ENCODE measurements at regions not wholly inside any gene's neighbourhood (a gene's known extent, or its start where the extent isn't known, plus 50 kb on each side); places are given as distances from the start of the nearest gene placed in this dataset.

GRCh38 chr7:24462117-24462516 lies 111.1 kb upstream of the PALS2 start:
- DNase-seq (ENCODE audit: missing footprints) (no peak), ATAC-seq (no peak)
- intact Hi-C loops (cut with DNase I), result no loop called here

DNA sequence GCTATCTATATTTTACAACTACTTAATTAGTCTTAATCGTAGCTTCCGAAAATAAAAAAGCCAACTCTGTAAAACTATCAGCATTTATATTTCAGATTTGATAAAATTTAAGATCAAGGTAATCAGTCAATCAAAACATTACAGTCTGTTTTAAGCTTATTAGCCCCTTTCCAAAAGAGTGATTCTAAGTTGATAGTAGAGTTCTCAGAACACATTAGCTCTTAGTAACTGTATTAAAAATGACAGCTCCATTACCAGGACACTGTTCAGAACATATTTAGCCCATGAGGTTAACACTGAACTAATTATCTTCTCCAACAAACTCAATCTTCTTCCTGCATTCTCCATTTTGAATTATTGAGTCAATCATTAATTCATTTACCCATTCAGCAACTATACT lies 110.3 kb upstream of the PALS2 start:
- DNase-seq (ENCODE audit: missing footprints) (no peak), ATAC-seq (no peak)
- intact Hi-C loops (cut with DNase I), result no loop called here

- DNase-seq (ENCODE audit: missing footprints) (no peak), ATAC-seq (no peak)
- intact Hi-C loops (cut with DNase I), result no loop called here
Measured at GRCh38 chr7:24463474-24463873, 109.8 kb upstream of the PALS2 start.

- intact Hi-C loops (cut with DNase I), result no loop called here
- no peak for DNase-seq (ENCODE audit: missing footprints)
- ATAC-seq, result no peak
Measured at GRCh38 chr7:24464861-24465260, 108.4 kb upstream of the PALS2 start.

DNA sequence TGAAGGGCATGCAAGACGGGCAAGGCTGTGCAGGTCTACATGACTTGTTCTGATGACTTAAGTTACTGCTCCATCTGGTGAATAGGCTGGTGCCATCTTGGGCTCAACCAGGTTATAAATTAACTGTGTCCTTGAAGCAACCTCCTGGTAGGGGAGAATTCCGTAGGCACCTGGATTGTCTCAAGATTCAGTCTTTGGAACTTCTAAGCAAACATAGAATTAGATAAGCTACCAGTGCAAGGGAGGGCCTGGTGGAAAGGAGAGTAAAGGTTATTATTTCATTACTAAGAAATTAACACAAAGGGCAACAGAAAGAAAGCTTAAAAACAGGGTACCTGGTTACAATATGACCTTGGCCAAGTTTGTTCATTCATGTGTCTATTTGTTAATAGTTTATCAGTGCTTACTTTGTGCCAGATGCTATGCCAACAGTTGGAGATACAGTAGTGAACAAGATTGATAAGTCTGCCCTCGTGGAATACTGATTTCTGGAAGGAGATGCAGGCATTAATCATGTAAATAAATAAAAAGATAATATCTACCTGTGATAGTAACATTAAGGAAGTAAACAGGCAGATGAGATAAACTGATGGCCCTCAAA lies 107.0 kb upstream of the PALS2 start:
- DNase-seq (ENCODE audit: missing footprints), result no peak
- intact Hi-C loops (cut with DNase I), result no loop called here
- ATAC-seq, result no peak

GRCh38 chr7:24469118-24469517 lies 104.1 kb upstream of the PALS2 start:
- ATAC-seq (no peak), DNase-seq (ENCODE audit: missing footprints) (no peak)
- intact Hi-C loops (cut with DNase I), result no loop called here

DNA sequence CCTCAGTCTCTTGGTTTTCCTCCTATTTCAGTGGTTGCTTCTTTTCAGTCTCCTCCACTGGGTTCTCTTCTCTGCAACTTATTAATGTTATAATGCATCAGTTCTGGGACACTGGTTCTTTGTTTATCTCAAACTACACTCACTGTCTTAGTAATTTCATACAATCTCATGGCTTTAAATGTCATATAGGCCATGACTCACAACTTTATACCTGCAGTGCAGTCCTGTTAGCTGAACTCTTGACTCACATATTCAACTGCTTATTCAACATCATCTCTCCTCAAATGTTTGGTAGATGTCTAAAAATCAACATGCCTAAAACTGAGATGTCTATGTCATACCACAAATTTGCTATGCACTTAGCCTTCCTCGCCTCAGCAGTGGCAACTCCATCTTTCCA lies 101.2 kb upstream of the PALS2 start:
- intact Hi-C loops (cut with DNase I), result no loop called here
- DNase-seq (ENCODE audit: missing footprints) (no peak), ATAC-seq (no peak)

- intact Hi-C loops (cut with DNase I), result no loop called here
- DNase-seq (ENCODE audit: missing footprints) (no peak), ATAC-seq (no peak)
Measured at GRCh38 chr7:24475166-24475961, 97.9 kb upstream of the PALS2 start.

- intact Hi-C loops (cut with DNase I), result no loop called here
- ATAC-seq (no peak), DNase-seq (ENCODE audit: missing footprints) (no peak)
Measured at GRCh38 chr7:24476227-24476626, 97.0 kb upstream of the PALS2 start.

DNA sequence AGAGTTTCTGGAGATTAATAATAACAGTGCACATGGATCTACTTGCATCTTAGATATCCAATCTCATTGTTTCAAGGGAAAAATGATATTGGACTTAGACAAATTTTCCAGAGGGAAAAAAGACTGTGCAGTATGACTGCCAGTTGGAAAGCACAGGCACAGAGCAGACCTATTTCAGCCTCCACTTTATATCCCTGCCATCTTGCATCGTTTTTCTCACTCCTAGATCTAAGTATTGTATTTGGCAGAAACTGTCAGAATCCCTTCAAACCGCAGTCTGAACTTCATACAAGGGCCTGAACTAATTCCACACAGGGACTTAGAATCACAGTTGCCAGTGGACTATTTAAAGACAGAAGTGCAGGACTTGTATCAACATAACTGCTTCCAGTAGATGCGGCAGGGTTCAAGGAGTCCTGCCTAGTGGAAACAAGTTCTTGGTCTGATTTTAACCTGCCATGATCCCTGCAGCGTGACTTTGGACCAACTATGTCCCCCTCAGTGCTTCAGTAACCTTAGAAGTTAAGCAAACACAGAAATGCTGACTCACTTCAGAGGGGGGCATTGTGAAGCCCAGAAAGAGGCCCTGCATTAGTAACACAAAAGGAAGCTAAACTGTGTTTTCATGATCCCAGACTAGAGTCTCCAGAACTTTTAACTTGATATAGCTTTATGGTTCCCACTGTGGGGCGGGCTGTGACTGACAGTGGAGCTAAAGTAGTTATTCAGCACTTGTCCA lies 95.7 kb upstream of the PALS2 start:
- ATAC-seq (peak; percentile 49), DNase-seq (ENCODE audit: missing footprints) (no peak)
- intact Hi-C loops (cut with DNase I), result no loop called here

GRCh38 chr7:24478137-24478655 lies 95.1 kb upstream of the PALS2 start:
- ATAC-seq, result no peak
- intact Hi-C loops (cut with DNase I), result no loop called here
- DNase-seq (ENCODE audit: missing footprints), result no peak

GRCh38 chr7:24480501-24480900 lies 92.8 kb upstream of the PALS2 start:
- ATAC-seq, result no peak
- no peak for DNase-seq (ENCODE audit: missing footprints)
- intact Hi-C loops (cut with DNase I), result no loop called here

GRCh38 chr7:24483804-24484203 lies 89.4 kb upstream of the PALS2 start:
- ATAC-seq (no peak), DNase-seq (ENCODE audit: missing footprints) (no peak)
- intact Hi-C loops (cut with DNase I), result no loop called here

DNA sequence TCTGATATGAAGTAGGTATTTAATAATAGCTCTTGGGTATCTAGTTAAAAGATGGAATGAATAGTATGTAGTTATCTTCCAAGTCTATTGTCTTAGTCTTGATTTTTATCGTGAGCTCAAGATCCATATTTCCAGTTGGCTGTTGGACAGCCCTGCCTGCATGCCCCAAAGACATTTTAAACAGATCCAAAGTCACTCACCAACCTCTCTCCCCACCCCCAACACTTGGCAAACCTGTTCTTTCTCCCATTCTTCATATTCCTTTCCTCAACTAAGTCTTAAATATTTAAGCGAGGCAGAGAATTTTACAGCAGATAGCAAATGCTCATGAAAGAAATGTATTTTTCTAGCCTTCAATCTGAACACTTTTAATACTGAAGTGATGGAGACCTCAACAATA lies 80.7 kb upstream of the PALS2 start:
- DNase-seq (ENCODE audit: missing footprints) (no peak), ATAC-seq (no peak)
- intact Hi-C loops (cut with DNase I), result no loop called here

GRCh38 chr7:24494832-24495231 lies 78.4 kb upstream of the PALS2 start:
- intact Hi-C loops (cut with DNase I), result no loop called here
- DNase-seq (ENCODE audit: missing footprints) (no peak), ATAC-seq (no peak)

GRCh38 chr7:24496036-24496435 lies 77.2 kb upstream of the PALS2 start:
- no peak for ATAC-seq
- no peak for DNase-seq (ENCODE audit: missing footprints)
- intact Hi-C loops (cut with DNase I), result no loop called here

DNA sequence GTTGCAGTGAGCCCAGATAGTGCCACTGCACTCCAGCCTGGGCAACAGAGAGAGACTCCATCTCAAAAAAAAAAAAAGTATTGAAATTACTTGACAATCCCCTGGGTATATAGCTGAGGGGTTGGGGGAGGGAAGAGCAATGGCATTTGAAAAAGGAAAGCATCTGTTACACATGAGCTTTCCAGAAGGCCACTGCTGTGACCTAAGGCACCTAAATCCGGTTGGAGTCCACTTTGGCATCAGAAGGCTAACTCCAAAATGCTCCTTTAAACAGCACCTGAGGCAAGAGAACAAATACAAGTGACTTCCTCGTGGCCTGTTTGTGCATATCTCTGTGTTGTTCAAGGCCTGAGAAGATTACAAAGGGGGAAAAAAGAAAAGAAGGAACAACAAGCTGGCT lies 74.8 kb upstream of the PALS2 start:
- DNase-seq (ENCODE audit: missing footprints), result no peak
- ATAC-seq, result no peak
- intact Hi-C loops (cut with DNase I), result no loop called here

- intact Hi-C loops (cut with DNase I), result no loop called here
- DNase-seq (ENCODE audit: missing footprints) (no peak), ATAC-seq (no peak)
Measured at GRCh38 chr7:24499871-24500270, 73.4 kb upstream of the PALS2 start.

GRCh38 chr7:24500599-24500998 lies 72.7 kb upstream of the PALS2 start:
- intact Hi-C loops (cut with DNase I), result no loop called here
- no peak for ATAC-seq
- DNase-seq (ENCODE audit: missing footprints), result no peak

- no peak for ATAC-seq
- intact Hi-C loops (cut with DNase I), result no loop called here
- DNase-seq (ENCODE audit: missing footprints), result no peak
Measured at GRCh38 chr7:24501009-24501408, 72.2 kb upstream of the PALS2 start.

All from Right ventricle myocardium inferior (tissue), 1 donor.